Lower leg skin (tissue), 3 donors: ENCODE measurements at regions not wholly inside any gene's neighbourhood (a gene's known extent, or its start where the extent isn't known, plus 50 kb on each side); places are given as distances from the start of the nearest gene placed in this dataset.

ENCODE experiments used
- POLR2A ChIP-seq, 2 donors: fragments of 450-650 bp; IDR thresholded peaks; one replicate each; pipeline ENCODE4 v1.6.1; 2016 to 2017; ENCODE audit warnings: antibody characterized with exemption in 2 of 2, mild to moderate bottlenecking in 1 of 2, moderate library complexity in 1 of 2
- TF ChIP-seq, protein P1 (sequence below), 3 donors: fragments of 450-650 bp; IDR thresholded peaks; one replicate each; pipeline ENCODE4 v1.5.1; 2016; ENCODE audit warnings: antibody characterized with exemption in 3 of 3, mild to moderate bottlenecking in 3 of 3, moderate library complexity in 2 of 3

- TF ChIP-seq, protein P1, sequence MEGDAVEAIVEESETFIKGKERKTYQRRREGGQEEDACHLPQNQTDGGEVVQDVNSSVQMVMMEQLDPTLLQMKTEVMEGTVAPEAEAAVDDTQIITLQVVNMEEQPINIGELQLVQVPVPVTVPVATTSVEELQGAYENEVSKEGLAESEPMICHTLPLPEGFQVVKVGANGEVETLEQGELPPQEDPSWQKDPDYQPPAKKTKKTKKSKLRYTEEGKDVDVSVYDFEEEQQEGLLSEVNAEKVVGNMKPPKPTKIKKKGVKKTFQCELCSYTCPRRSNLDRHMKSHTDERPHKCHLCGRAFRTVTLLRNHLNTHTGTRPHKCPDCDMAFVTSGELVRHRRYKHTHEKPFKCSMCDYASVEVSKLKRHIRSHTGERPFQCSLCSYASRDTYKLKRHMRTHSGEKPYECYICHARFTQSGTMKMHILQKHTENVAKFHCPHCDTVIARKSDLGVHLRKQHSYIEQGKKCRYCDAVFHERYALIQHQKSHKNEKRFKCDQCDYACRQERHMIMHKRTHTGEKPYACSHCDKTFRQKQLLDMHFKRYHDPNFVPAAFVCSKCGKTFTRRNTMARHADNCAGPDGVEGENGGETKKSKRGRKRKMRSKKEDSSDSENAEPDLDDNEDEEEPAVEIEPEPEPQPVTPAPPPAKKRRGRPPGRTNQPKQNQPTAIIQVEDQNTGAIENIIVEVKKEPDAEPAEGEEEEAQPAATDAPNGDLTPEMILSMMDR (IDR thresholded peaks at IDR 0.05), result no peak
- no peak for TF ChIP-seq POLR2A (IDR thresholded peaks at IDR 0.05)
Measured at GRCh38 chr6:67361264-67361663, 1273.8 kb upstream of the ADGRB3 start.
